ENCODE measurements at regions not wholly inside any gene's neighbourhood (a gene's known extent, or its start where the extent isn't known, plus 50 kb on each side); places are given as distances from the start of the nearest gene placed in this dataset.

GRCh38 chr5:102666164-102666946 lies 88.8 kb upstream of the PAM start:
- no peak for TF ChIP-seq POLR2AphosphoS5 (IDR thresholded peaks at IDR 0.05; ENCODE audit: low read depth, low read length)
- TF ChIP-seq TAF1 (IDR thresholded peaks at IDR 0.05; ENCODE audit: low read depth, low read length), result no peak
- no peak for TF ChIP-seq POLR2A (IDR thresholded peaks at IDR 0.05; ENCODE audit: low read depth, low read length)
